HG02588 (cell line): ENCODE measurements at regions not wholly inside any gene's neighbourhood (a gene's known extent, or its start where the extent isn't known, plus 50 kb on each side); places are given as distances from the start of the nearest gene placed in this dataset.

Experiments used
- ATAC-seq: cut with Tn5 transposase; IDR thresholded peaks from one replicate; pipeline ENCODE4 v1.9.1; 2021; ENCODE audit warnings: mild to moderate bottlenecking, moderate library complexity; ENCODE audit not compliant: unreplicated experiment

GRCh38 chr16:62676306-62676705 is 640.1 kb upstream of the CDH8 start:
- no peak for ATAC-seq

GRCh38 chr16:62665269-62665668 is 629.0 kb upstream of the CDH8 start:
- no peak for ATAC-seq

- no peak for ATAC-seq
Measured at GRCh38 chr16:62664566-62664965, 628.3 kb upstream of the CDH8 start.

- ATAC-seq, result no peak
Measured at GRCh38 chr16:62661435-62661834, 625.2 kb upstream of the CDH8 start.

- ATAC-seq, result no peak
Measured at GRCh38 chr16:62657116-62657515, 620.9 kb upstream of the CDH8 start.

- no peak for ATAC-seq
Measured at GRCh38 chr16:62652441-62653120, 616.3 kb upstream of the CDH8 start.

GRCh38 chr16:62648256-62648655 is 612.0 kb upstream of the CDH8 start:
- ATAC-seq, result no peak

GRCh38 chr16:62644030-62644812 is 608.0 kb upstream of the CDH8 start:
- no peak for ATAC-seq

GRCh38 chr16:62642677-62643076 is 606.4 kb upstream of the CDH8 start:
- no peak for ATAC-seq

GRCh38 chr16:62639890-62640289 is 603.7 kb upstream of the CDH8 start:
- no peak for ATAC-seq

- peak; percentile 64 for ATAC-seq
Measured at GRCh38 chr16:62638964-62639870, 603.0 kb upstream of the CDH8 start.

GRCh38 chr16:62638324-62638911 is 602.2 kb upstream of the CDH8 start:
- no peak for ATAC-seq

- ATAC-seq, result no peak
Measured at GRCh38 chr16:62625326-62625725, 589.1 kb upstream of the CDH8 start.

- no peak for ATAC-seq
Measured at GRCh38 chr16:62620275-62620674, 584.0 kb upstream of the CDH8 start.

GRCh38 chr16:62615526-62615925 is 579.3 kb upstream of the CDH8 start:
- ATAC-seq, result no peak

GRCh38 chr16:62610291-62610690 is 574.1 kb upstream of the CDH8 start:
- ATAC-seq, result no peak

- no peak for ATAC-seq
Measured at GRCh38 chr16:62602790-62603189, 566.6 kb upstream of the CDH8 start.

- ATAC-seq, result no peak
Measured at GRCh38 chr16:62597875-62598274, 561.6 kb upstream of the CDH8 start.

GRCh38 chr16:62596584-62596983 is 560.3 kb upstream of the CDH8 start:
- ATAC-seq, result no peak

GRCh38 chr16:62596125-62596524 is 559.9 kb upstream of the CDH8 start:
- no peak for ATAC-seq
